Endodermal cell (in vitro differentiated cells): ENCODE measurements at regions not wholly inside any gene's neighbourhood (a gene's known extent, or its start where the extent isn't known, plus 50 kb on each side); places are given as distances from the start of the nearest gene placed in this dataset.

Experiments used
- DNase-seq: peaks from one replicate; pipeline ENCODE4 v3.0.0-alpha.2; 2017
- H3K27ac ChIP-seq: 2 replicates; pipeline ENCODE4 v1.5.1; 2013; ENCODE audit warnings: mild to moderate bottlenecking, low read depth, low read length, moderate library complexity
- H3K27me3 ChIP-seq: 2 replicates; pipeline ENCODE4 v1.6.1; 2013; ENCODE audit warnings: mild to moderate bottlenecking, low read length, moderate library complexity; ENCODE audit not compliant: insufficient read depth, control insufficient read depth, poor library complexity, severe bottlenecking
- H3K36me3 ChIP-seq: 2 replicates; pipeline ENCODE4 v1.7.0; 2013; ENCODE audit warnings: mild to moderate bottlenecking, low read length, moderate library complexity; ENCODE audit not compliant: control insufficient read depth, insufficient read depth
- H3K4me1 ChIP-seq: one replicate; pipeline ENCODE4 v1.7.0; 2013; ENCODE audit warnings: low read length; ENCODE audit not compliant: control insufficient read depth, insufficient read depth
- H3K4me3 ChIP-seq: 2 replicates; pipeline ENCODE4 v1.5.1; 2013; ENCODE audit warnings: mild to moderate bottlenecking, low read length, moderate library complexity
- H3K9ac ChIP-seq: 2 replicates; pipeline ENCODE4 v1.6.1; 2013; ENCODE audit warnings: mild to moderate bottlenecking, low read length, moderate library complexity; ENCODE audit not compliant: poor library complexity, severe bottlenecking; ENCODE audit errors: extremely low read depth
- H3K9me3 ChIP-seq: 2 replicates; pipeline ENCODE4 v1.6.1; 2013; ENCODE audit warnings: mild to moderate bottlenecking, low read length, moderate library complexity; ENCODE audit not compliant: control insufficient read depth
- H3K27ac Mint-ChIP-seq: 2 replicates; pipeline ENCODE4 v1.8.0; 2020; ENCODE audit warnings: mixed read lengths
- H3K27me3 Mint-ChIP-seq: 2 replicates; pipeline ENCODE4 v1.8.0; 2021; ENCODE audit warnings: mild to moderate bottlenecking, mixed read lengths; ENCODE audit not compliant: insufficient read depth
- H3K36me3 Mint-ChIP-seq: 2 replicates; pipeline ENCODE4 v1.8.0; 2020; ENCODE audit warnings: low read depth, mixed read lengths
- H3K4me1 Mint-ChIP-seq: 2 replicates; pipeline ENCODE4 v1.8.0; 2020; ENCODE audit warnings: mixed read lengths
- H3K4me3 Mint-ChIP-seq: 2 replicates; pipeline ENCODE4 v1.8.0; 2020; ENCODE audit warnings: mild to moderate bottlenecking, moderate library complexity, mixed read lengths
- H3K9me3 Mint-ChIP-seq: 2 replicates; pipeline ENCODE4 v1.8.0; 2020; ENCODE audit warnings: mild to moderate bottlenecking, mixed read lengths
- WGBS, 2 experiments: methylation state at CpG; one replicate each; pipeline versions ENCODE4 v1.1.5 to v1.1.7; 2013; ENCODE audit warnings: missing lambda C conversion rate in 2 of 2, mixed read lengths in 1 of 2; ENCODE audit not compliant: insufficient coverage in 1 of 2, insufficient read length in 1 of 2; 5-methylcytosine and 5-hydroxymethylcytosine counted together
- TF ChIP-seq, protein P1 (sequence below): fragments of 200-600 bp; sonication (generic); conservative IDR thresholded peaks from 2 replicates; pipeline ENCODE4 v1.5.0; 2021; ENCODE audit warnings: antibody characterized with exemption, mild to moderate bottlenecking

DNA sequence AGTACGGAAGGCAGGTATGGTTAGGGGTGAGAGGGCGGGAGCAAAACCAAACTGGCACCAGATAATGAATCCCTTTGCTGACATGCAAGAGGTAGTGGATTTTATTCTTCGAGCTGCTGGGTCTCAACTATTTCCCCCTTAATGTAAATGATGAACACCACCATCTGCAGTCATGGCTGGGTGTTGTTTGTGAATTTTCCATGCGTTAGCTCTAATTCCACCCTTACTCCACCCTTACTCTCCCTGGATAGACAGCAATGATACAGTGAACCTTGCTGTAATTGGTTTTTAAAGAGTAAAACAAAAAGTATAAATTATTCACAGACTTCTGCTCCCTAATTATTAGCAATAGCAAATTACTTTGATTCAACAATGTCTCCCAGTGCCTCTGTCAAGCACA is 74.5 kb upstream of the PDE1C start:
- H3K4me3 Mint-ChIP-seq, result no peak overlapping the region
- Histone ChIP-seq H3K4me1 (no peaks in the 10 kb centered on the region), H3K27ac (no peak overlapping the region), H3K9ac (no peak overlapping the region), H3K4me3 (no peak overlapping the region), H3K9me3 (peaks cover 11% of the 10 kb centered on the region), H3K27me3 (peaks cover 12% of the 10 kb centered on the region), H3K36me3 (no peaks in the 10 kb centered on the region)
- peaks cover under 1% of the 10 kb centered on the region for H3K4me1 Mint-ChIP-seq
- no peaks in the 10 kb centered on the region for H3K36me3 Mint-ChIP-seq
- DNase-seq, result no peak
- no peak overlapping the region for H3K27ac Mint-ChIP-seq
- TF ChIP-seq, protein P1, sequence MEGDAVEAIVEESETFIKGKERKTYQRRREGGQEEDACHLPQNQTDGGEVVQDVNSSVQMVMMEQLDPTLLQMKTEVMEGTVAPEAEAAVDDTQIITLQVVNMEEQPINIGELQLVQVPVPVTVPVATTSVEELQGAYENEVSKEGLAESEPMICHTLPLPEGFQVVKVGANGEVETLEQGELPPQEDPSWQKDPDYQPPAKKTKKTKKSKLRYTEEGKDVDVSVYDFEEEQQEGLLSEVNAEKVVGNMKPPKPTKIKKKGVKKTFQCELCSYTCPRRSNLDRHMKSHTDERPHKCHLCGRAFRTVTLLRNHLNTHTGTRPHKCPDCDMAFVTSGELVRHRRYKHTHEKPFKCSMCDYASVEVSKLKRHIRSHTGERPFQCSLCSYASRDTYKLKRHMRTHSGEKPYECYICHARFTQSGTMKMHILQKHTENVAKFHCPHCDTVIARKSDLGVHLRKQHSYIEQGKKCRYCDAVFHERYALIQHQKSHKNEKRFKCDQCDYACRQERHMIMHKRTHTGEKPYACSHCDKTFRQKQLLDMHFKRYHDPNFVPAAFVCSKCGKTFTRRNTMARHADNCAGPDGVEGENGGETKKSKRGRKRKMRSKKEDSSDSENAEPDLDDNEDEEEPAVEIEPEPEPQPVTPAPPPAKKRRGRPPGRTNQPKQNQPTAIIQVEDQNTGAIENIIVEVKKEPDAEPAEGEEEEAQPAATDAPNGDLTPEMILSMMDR, result no peak
- peaks cover 28% of the 10 kb centered on the region for H3K27me3 Mint-ChIP-seq
- WGBS, 2 experiments, result 91 to 100% methylated on average over 2 to 4 of the region's 4 CpGs
- H3K9me3 Mint-ChIP-seq, result peaks cover 5% of the 10 kb centered on the region

DNA sequence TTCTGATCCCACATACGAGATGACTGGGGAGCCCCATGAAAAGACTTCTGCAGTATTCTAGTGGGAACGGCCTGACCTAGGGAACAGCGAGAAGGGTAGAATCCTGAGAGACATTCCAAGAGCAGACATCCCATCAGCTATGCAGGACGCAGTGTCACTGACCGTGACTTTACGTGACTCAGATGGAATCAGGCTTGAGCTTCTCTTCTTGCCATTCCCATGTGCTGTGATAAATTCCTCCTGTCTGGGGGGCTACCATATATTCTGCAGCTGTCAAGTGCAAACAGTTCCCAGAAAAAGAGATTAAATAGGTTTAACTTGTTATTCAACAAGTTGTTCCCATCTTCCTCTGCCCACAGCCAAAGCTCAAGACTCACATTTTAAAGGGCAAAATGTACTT is 73.1 kb upstream of the PDE1C start:
- H3K27me3 ChIP-seq, result peaks cover 12% of the 10 kb centered on the region
- TF ChIP-seq, protein P1, result no peak
- 92 to 98% methylated on average over 6 of the region's 6 CpGs for WGBS, 2 experiments
- H3K27ac Mint-ChIP-seq, result no peak overlapping the region
- H3K4me3 Mint-ChIP-seq, result no peak overlapping the region
- H3K27ac ChIP-seq, result no peak overlapping the region
- no peak overlapping the region for H3K4me3 ChIP-seq
- no peak for DNase-seq
- H3K9ac ChIP-seq, result no peak overlapping the region
- no peaks in the 10 kb centered on the region for H3K4me1 ChIP-seq
- H3K9me3 Mint-ChIP-seq, result peaks cover 5% of the 10 kb centered on the region
- H3K4me1 Mint-ChIP-seq, result no peaks in the 10 kb centered on the region
- H3K9me3 ChIP-seq, result peaks cover 11% of the 10 kb centered on the region
- H3K27me3 Mint-ChIP-seq, result peaks cover 28% of the 10 kb centered on the region
- no peaks in the 10 kb centered on the region for H3K36me3 ChIP-seq
- no peaks in the 10 kb centered on the region for H3K36me3 Mint-ChIP-seq

DNA sequence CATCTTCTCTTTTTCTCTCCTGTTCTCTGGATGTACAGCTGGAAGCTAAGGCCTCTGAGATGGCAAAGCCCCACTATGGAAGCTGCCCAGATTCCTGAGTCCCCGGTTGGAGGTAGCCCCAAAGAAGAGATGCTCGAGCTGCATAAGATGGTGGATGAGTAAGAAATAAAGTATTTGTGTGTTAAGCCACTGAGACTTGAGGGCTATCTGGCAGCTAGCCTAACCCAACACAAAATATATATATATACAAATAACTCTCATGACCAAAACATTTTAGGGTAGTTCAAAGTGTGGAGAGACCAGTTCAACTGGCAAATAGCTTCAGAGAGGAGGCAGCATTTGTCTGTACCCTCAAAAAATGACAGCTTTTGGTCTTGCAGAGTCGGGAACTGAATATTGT is 72.4 kb upstream of the PDE1C start:
- 0 to 58% methylated on average over 1 to 3 of the region's 3 CpGs for WGBS, 2 experiments
- H3K27me3 Mint-ChIP-seq, result peaks cover 28% of the 10 kb centered on the region
- peaks cover 5% of the 10 kb centered on the region for H3K9me3 Mint-ChIP-seq
- TF ChIP-seq, protein P1, result no peak
- no peak overlapping the region for H3K27ac ChIP-seq
- H3K36me3 ChIP-seq, result no peaks in the 10 kb centered on the region
- H3K9me3 ChIP-seq, result peaks cover 11% of the 10 kb centered on the region
- peaks cover 12% of the 10 kb centered on the region for H3K27me3 ChIP-seq
- no peak overlapping the region for H3K4me3 ChIP-seq
- H3K4me1 ChIP-seq, result no peaks in the 10 kb centered on the region
- H3K4me1 Mint-ChIP-seq, result no peaks in the 10 kb centered on the region
- H3K4me3 Mint-ChIP-seq, result no peak overlapping the region
- no peak overlapping the region for H3K27ac Mint-ChIP-seq
- H3K9ac ChIP-seq, result no peak overlapping the region
- no peak for DNase-seq
- no peaks in the 10 kb centered on the region for H3K36me3 Mint-ChIP-seq
